ENCODE measurements at regions not wholly inside any gene's neighbourhood (a gene's known extent, or its start where the extent isn't known, plus 50 kb on each side); places are given as distances from the start of the nearest gene placed in this dataset.

- no peak for DNase-seq (ENCODE audit: low read depth)
- H3K4me3 ChIP-seq (ENCODE audit: control insufficient read depth, low read depth, low read length), result no peak overlapping the region
- no peak for TF ChIP-seq CTCF (conservative IDR thresholded peaks at IDR 0.05; ENCODE audit: control insufficient read depth, insufficient read depth, low read depth, low read length)
These were observed 93.4 kb upstream of the CPM start for GRCh38 chr12:69026336-69026735.

DNA sequence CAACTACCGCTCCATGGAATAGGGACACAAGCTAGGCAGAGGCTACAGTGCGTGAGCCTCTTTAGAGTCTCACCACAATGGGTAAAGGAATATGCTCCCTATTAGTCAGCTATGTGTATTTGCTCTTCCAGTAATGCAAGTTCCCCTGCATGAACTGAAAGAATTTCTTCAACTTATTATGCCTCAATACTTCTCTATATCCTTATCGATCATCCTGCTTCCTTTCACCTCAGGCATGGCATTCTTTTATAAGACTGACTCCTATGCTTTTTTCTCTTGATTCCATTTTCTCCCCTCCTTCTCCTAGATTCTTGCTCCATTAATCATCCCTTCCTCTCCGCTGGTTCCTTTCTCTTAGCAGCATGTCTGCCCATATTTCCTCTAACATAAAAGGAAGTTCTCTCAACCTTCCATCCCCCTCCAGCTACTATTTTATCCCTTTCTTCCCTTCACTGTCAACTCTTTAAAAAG is 94.5 kb upstream of the CPM start:
- H3K4me3 ChIP-seq (ENCODE audit: control insufficient read depth, low read depth, low read length), result no peak overlapping the region
- peak; percentile 44 for DNase-seq (ENCODE audit: low read depth)
- no peak for TF ChIP-seq CTCF (conservative IDR thresholded peaks at IDR 0.05; ENCODE audit: control insufficient read depth, insufficient read depth, low read depth, low read length)

- H3K4me3 ChIP-seq (ENCODE audit: control insufficient read depth, low read depth, low read length), result no peak overlapping the region
- no peak for TF ChIP-seq CTCF (conservative IDR thresholded peaks at IDR 0.05; ENCODE audit: control insufficient read depth, insufficient read depth, low read depth, low read length)
- peak; percentile 57 for DNase-seq (ENCODE audit: low read depth)
These were observed 96.2 kb upstream of the CPM start for GRCh38 chr12:69028941-69029729.

DNA sequence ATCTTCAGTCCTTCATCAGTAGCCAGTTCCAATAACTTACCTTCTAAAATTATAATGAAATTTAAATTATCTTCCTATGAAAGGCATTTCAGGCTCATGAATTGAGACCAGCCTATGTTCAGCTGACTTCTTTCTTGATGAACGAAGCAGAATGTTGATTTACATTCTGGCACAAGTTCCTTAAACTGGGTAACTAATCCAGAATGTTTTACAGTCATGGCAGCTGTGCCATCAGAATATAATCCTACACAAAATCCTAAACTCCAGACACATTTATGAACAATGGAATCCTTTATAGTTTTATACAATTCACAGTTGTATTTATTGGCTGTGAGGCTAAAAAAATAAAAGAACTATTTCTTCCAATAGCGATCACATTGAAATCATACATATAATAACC is 97.3 kb upstream of the CPM start:
- no peak for DNase-seq (ENCODE audit: low read depth)
- no peak overlapping the region for H3K4me3 ChIP-seq (ENCODE audit: control insufficient read depth, low read depth, low read length)
- no peak for TF ChIP-seq CTCF (conservative IDR thresholded peaks at IDR 0.05; ENCODE audit: control insufficient read depth, insufficient read depth, low read depth, low read length)

GRCh38 chr12:69036533-69036932 is 103.6 kb upstream of the CPM start:
- no peak for DNase-seq (ENCODE audit: low read depth)
- no peak overlapping the region for H3K4me3 ChIP-seq (ENCODE audit: control insufficient read depth, low read depth, low read length)
- TF ChIP-seq CTCF (conservative IDR thresholded peaks at IDR 0.05; ENCODE audit: control insufficient read depth, insufficient read depth, low read depth, low read length), result no peak

GRCh38 chr12:69036999-69037398 is 104.0 kb upstream of the CPM start:
- no peak for TF ChIP-seq CTCF (conservative IDR thresholded peaks at IDR 0.05; ENCODE audit: control insufficient read depth, insufficient read depth, low read depth, low read length)
- no peak for DNase-seq (ENCODE audit: low read depth)
- H3K4me3 ChIP-seq (ENCODE audit: control insufficient read depth, low read depth, low read length), result no peak overlapping the region
